Loucy (cell line): ENCODE measurements at regions not wholly inside any gene's neighbourhood (a gene's known extent, or its start where the extent isn't known, plus 50 kb on each side); places are given as distances from the start of the nearest gene placed in this dataset.

Experiments used
- H2AFZ ChIP-seq: fragments of 200-600 bp; sonication (generic); 2 replicates; pipeline ENCODE4 v1.6.0; 2016; ENCODE audit warnings: antibody characterized with exemption, mild to moderate bottlenecking, low read length, moderate library complexity
- H3F3A ChIP-seq: fragments of 200-600 bp; 2 replicates; pipeline ENCODE4 v1.6.0; 2016; ENCODE audit warnings: antibody characterized with exemption, low read depth, mild to moderate bottlenecking
- H3K27me3 ChIP-seq: fragments of 200-600 bp; sonication (generic); 2 replicates; pipeline ENCODE4 v1.6.1; 2014; ENCODE audit warnings: low read length, mild to moderate bottlenecking; ENCODE audit not compliant: insufficient read depth, poor library complexity, severe bottlenecking
- H3K36me3 ChIP-seq: fragments of 200-600 bp; sonication (generic); 2 replicates; pipeline ENCODE4 v1.6.1; 2016; ENCODE audit warnings: low read length; ENCODE audit not compliant: insufficient read depth
- H3K4me1 ChIP-seq: fragments of 200-600 bp; sonication (generic); 2 replicates; pipeline ENCODE4 v1.5.1; 2014; ENCODE audit warnings: low read length, mild to moderate bottlenecking; ENCODE audit not compliant: insufficient read depth, poor library complexity, severe bottlenecking
- H3K4me2 ChIP-seq: fragments of 200-600 bp; sonication (generic); 2 replicates; pipeline ENCODE4 v1.6.0; 2014; ENCODE audit warnings: antibody characterized with exemption, low read length, low read depth, mild to moderate bottlenecking; ENCODE audit not compliant: poor library complexity, severe bottlenecking
- H3K4me3 ChIP-seq: fragments of 200-600 bp; sonication (generic); 2 replicates; pipeline ENCODE4 v1.5.1; 2014; ENCODE audit warnings: low read length, mild to moderate bottlenecking, mixed read lengths; ENCODE audit not compliant: poor library complexity, severe bottlenecking
- H3K79me2 ChIP-seq: fragments of 200-600 bp; sonication (generic); 2 replicates; pipeline ENCODE4 v1.6.1; 2014; ENCODE audit warnings: low read length; ENCODE audit not compliant: insufficient read depth
- H3K9ac ChIP-seq: fragments of 200-600 bp; sonication (generic); 2 replicates; pipeline ENCODE4 v1.6.0; 2014; ENCODE audit warnings: mild to moderate bottlenecking, low read depth, low read length, moderate library complexity; ENCODE audit not compliant: poor library complexity, severe bottlenecking
- H3K9me2 ChIP-seq: fragments of 200-600 bp; sonication (generic); replicated peaks from 2 replicates; pipeline ENCODE4 v1.6.1; 2016; ENCODE audit warnings: low read depth, low read length, mixed read lengths
- H3K9me3 ChIP-seq: fragments of 200-600 bp; sonication (generic); 2 replicates; pipeline ENCODE4 v1.6.1; 2014; ENCODE audit warnings: mild to moderate bottlenecking, antibody characterized with exemption, low read length, low read depth; ENCODE audit not compliant: insufficient read depth
- H4K20me1 ChIP-seq: fragments of 200-600 bp; sonication (generic); 2 replicates; pipeline ENCODE4 v1.6.0; 2014; ENCODE audit warnings: antibody characterized with exemption, low read length, mild to moderate bottlenecking; ENCODE audit not compliant: insufficient read depth, poor library complexity, severe bottlenecking
- EZH2phosphoT487 ChIP-seq: fragments of 200-600 bp; IDR thresholded peaks from 2 replicates; pipeline ENCODE4 v1.6.1; 2018; ENCODE audit warnings: antibody characterized with exemption, mild to moderate bottlenecking, moderate library complexity, borderline replicate concordance
- TF ChIP-seq, protein P1 (sequence below): fragments of 200-600 bp; sonication (generic); conservative IDR thresholded peaks from 2 replicates; pipeline ENCODE4 v1.5.1; 2014; ENCODE audit warnings: mild to moderate bottlenecking, antibody characterized with exemption, low read length

DNA sequence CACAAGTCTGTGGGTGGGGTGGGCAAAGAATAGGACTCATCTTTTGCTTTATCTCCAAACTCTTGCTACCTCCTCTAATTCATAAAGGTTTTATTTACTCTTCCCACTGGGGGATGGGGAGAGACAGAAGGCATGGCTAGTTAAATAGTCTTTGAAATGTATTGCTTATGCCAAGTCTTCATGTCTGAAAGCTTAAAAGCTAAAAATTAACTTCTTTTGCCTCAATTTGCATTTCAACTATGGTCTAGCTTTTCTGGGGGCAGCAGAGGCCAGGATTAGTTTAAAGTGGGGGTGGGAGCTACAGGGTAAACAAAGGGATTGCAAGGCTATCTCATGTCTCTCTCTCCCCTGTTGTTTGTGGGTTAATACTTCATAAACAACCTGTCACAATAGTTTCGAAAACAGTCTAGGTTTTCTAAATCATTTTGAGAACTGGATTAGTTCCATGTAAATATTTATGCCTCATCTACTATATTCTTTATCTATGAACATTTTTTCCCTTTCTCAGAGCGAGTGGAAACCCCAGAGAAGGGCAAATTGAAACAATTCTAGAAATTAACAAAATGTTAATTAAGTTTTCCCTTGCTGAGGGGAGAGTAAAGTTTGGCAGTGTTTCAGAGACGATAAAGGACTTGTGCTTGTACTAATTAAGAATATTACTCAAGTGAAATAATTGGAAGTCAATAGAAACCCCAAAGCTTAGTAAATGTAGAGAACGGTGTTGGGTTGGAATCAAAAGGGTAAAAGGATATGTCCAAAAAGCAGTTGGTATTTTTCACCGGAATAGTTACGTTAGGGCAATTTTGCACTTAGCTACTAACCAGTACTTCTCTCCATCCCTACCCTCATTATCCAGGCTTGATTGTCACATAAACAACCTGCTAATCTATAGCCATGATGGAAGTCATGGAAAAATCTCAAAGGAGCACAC lies 182.2 kb downstream of the GIPC2 start:
- no peak overlapping the region for H3K4me2 ChIP-seq
- no peak overlapping the region for H3K4me3 ChIP-seq
- H4K20me1 ChIP-seq, result no peaks in the 10 kb centered on the region
- no peaks in the 10 kb centered on the region for H3K79me2 ChIP-seq
- H2AFZ ChIP-seq, result no peak overlapping the region
- H3F3A ChIP-seq, result no peaks in the 10 kb centered on the region
- H3K36me3 ChIP-seq, result no peaks in the 10 kb centered on the region
- 0 out of 2 replicates have a peak, but pooled peaks cover 7% of the 10 kb centered on the region for H3K9me3 ChIP-seq
- TF ChIP-seq, protein P1, sequence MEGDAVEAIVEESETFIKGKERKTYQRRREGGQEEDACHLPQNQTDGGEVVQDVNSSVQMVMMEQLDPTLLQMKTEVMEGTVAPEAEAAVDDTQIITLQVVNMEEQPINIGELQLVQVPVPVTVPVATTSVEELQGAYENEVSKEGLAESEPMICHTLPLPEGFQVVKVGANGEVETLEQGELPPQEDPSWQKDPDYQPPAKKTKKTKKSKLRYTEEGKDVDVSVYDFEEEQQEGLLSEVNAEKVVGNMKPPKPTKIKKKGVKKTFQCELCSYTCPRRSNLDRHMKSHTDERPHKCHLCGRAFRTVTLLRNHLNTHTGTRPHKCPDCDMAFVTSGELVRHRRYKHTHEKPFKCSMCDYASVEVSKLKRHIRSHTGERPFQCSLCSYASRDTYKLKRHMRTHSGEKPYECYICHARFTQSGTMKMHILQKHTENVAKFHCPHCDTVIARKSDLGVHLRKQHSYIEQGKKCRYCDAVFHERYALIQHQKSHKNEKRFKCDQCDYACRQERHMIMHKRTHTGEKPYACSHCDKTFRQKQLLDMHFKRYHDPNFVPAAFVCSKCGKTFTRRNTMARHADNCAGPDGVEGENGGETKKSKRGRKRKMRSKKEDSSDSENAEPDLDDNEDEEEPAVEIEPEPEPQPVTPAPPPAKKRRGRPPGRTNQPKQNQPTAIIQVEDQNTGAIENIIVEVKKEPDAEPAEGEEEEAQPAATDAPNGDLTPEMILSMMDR, result no peak
- TF ChIP-seq EZH2phosphoT487, result no peak
- no peaks in the 10 kb centered on the region for H3K9me2 ChIP-seq
- H3K9ac ChIP-seq, result no peak overlapping the region
- no peaks in the 10 kb centered on the region for H3K27me3 ChIP-seq
- no peaks in the 10 kb centered on the region for H3K4me1 ChIP-seq

DNA sequence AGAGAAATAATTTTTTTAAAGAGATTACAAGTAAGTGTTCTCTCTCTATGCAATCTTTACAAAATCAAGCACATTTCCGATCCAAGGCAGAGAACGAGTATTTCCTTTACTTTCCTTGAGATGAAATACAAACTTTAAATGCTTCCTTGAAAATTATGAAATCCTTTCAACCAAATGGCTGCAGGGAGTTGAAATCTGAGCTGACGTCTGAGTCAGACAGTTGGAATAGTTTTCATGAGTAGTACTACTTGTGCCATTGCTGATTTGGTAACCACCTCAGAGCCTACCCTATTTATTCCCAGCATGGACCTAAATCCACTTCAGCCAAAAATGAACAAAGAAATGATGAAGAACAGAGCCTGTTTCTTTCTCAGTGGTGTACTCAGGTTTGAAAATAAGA lies 183.6 kb downstream of the GIPC2 start:
- TF ChIP-seq EZH2phosphoT487, result no peak
- TF ChIP-seq, protein P1, result no peak
- Histone ChIP-seq H3K9ac (no peak overlapping the region), H3F3A (no peaks in the 10 kb centered on the region), H3K4me3 (no peak overlapping the region), H3K4me1 (no peaks in the 10 kb centered on the region), H3K4me2 (no peak overlapping the region), H2AFZ (no peak overlapping the region), H3K9me2 (no peaks in the 10 kb centered on the region), H3K9me3 (0 out of 2 replicates have a peak, but pooled peaks cover 7% of the 10 kb centered on the region), H3K36me3 (no peaks in the 10 kb centered on the region), H3K27me3 (no peaks in the 10 kb centered on the region), H3K79me2 (no peaks in the 10 kb centered on the region), H4K20me1 (no peaks in the 10 kb centered on the region)

DNA sequence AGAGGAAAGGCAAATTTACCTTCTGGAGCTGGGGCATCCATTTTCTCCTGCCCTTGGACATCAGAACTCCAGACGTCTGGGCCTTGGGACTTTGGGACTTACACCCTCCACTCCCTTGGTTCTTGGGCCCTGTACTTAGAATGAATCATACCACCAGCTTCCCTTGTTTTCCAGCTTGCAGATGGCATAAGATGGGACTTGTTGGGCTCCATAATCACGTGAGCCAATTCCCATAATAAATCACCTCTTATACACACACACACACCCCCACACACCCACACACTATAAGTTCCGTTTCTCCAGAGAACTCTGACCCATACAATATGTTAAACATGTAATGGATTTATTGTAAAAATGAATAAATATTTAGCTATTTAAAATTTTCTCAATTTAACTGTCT lies 185.7 kb downstream of the GIPC2 start:
- no peaks in the 10 kb centered on the region for H3K4me1 ChIP-seq
- no peaks in the 10 kb centered on the region for H3K79me2 ChIP-seq
- no peak overlapping the region for H3K4me2 ChIP-seq
- TF ChIP-seq, protein P1, result no peak
- TF ChIP-seq EZH2phosphoT487, result no peak
- H3F3A ChIP-seq, result no peaks in the 10 kb centered on the region
- no peak overlapping the region for H3K4me3 ChIP-seq
- no peaks in the 10 kb centered on the region for H3K36me3 ChIP-seq
- no peaks in the 10 kb centered on the region for H4K20me1 ChIP-seq
- no peak overlapping the region for H3K9ac ChIP-seq
- H3K9me3 ChIP-seq, result 0 out of 2 replicates have a peak, but pooled peaks cover 7% of the 10 kb centered on the region
- no peaks in the 10 kb centered on the region for H3K9me2 ChIP-seq
- no peaks in the 10 kb centered on the region for H3K27me3 ChIP-seq
- no peak overlapping the region for H2AFZ ChIP-seq
